ENCODE measurements at regions not wholly inside any gene's neighbourhood (a gene's known extent, or its start where the extent isn't known, plus 50 kb on each side); places are given as distances from the start of the nearest gene placed in this dataset.

DNA sequence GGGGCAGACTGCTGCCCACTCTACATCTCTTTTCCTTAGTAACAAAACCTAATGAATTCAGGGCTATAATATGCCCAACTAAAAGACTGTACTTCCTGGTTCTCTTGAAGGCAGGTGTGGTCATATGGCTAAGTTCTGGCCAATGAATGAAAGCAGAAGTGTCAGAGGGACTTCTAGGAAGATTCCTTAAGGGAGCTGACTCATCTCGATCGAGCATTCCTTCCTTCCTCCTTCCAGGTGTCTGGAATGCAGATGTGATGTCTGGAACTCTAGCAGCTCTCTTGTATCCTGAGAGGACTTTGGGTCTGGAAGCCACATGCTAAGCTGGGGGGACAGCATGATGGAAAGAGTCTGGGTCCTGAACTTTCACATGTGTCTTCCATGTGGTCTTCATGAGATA, 116.2 kb upstream of the STX18 start:
- dilution Hi-C loops (cut with MboI; ENCODE audit: extremely low pct_ligation_motif_present, low sequenced_read_pairs): no loop called here
- peaks cover 12% of the 10 kb centered on the region for H3K4me1 ChIP-seq (ENCODE audit: control insufficient read depth, extremely low read depth, insufficient read depth, low read length)
- H3K27ac ChIP-seq (ENCODE audit: control insufficient read depth, insufficient read depth, low read length): no peak overlapping the region
- no peaks in the 10 kb centered on the region for H3K27me3 ChIP-seq (ENCODE audit: control insufficient read depth, extremely low read depth, insufficient read depth, low read length)
- FAIRE-seq (no peak), DNase-seq (ENCODE audit: low read depth, low spot score) (no peak)
- H3K4me2 ChIP-seq (ENCODE audit: control insufficient read depth, extremely low read depth, insufficient read depth, low read depth, low read length): no peak overlapping the region
- no peaks in the 10 kb centered on the region for H3K79me2 ChIP-seq (ENCODE audit: control insufficient read depth, insufficient read depth, low read length)
- no peak overlapping the region for H3K4me3 ChIP-seq (ENCODE audit: control insufficient read depth in 2 of 3, extremely low read depth in 1 of 3, insufficient read depth in 2 of 3, low read depth in 1 of 3, low read length in 3 of 3)
- H4K20me1 ChIP-seq (ENCODE audit: control insufficient read depth, extremely low read depth, insufficient read depth, low read length): no peaks in the 10 kb centered on the region
- H3K9me1 ChIP-seq (ENCODE audit: control insufficient read depth, extremely low read depth, insufficient read depth, low read length): no peaks in the 10 kb centered on the region
- no peak overlapping the region for H2AFZ ChIP-seq (ENCODE audit: control insufficient read depth, low read length)
- H3K9me3 ChIP-seq (ENCODE audit: control insufficient read depth, low read depth, low read length): no peaks in the 10 kb centered on the region
- TF ChIP-seq EZH2 (IDR thresholded peaks at IDR 0.05; ENCODE audit: low read length): no peak
- TF ChIP-seq, protein P1, sequence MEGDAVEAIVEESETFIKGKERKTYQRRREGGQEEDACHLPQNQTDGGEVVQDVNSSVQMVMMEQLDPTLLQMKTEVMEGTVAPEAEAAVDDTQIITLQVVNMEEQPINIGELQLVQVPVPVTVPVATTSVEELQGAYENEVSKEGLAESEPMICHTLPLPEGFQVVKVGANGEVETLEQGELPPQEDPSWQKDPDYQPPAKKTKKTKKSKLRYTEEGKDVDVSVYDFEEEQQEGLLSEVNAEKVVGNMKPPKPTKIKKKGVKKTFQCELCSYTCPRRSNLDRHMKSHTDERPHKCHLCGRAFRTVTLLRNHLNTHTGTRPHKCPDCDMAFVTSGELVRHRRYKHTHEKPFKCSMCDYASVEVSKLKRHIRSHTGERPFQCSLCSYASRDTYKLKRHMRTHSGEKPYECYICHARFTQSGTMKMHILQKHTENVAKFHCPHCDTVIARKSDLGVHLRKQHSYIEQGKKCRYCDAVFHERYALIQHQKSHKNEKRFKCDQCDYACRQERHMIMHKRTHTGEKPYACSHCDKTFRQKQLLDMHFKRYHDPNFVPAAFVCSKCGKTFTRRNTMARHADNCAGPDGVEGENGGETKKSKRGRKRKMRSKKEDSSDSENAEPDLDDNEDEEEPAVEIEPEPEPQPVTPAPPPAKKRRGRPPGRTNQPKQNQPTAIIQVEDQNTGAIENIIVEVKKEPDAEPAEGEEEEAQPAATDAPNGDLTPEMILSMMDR (optimal IDR thresholded peaks at IDR 0.05 in 1 of 3, IDR thresholded peaks at IDR 0.05 in 1 of 3, conservative IDR thresholded peaks at IDR 0.05 in 1 of 3; ENCODE audit: extremely low read depth in 1 of 3, insufficient read depth in 2 of 3, low read length in 3 of 3): no peak
- no peaks in the 10 kb centered on the region for H3K36me3 ChIP-seq (ENCODE audit: control insufficient read depth in 2 of 2, extremely low read depth in 1 of 2, insufficient read depth in 2 of 2, low read length in 2 of 2)
- H3K9ac ChIP-seq (ENCODE audit: control insufficient read depth, extremely low read depth, insufficient read depth, low read length): no peak overlapping the region

DNA sequence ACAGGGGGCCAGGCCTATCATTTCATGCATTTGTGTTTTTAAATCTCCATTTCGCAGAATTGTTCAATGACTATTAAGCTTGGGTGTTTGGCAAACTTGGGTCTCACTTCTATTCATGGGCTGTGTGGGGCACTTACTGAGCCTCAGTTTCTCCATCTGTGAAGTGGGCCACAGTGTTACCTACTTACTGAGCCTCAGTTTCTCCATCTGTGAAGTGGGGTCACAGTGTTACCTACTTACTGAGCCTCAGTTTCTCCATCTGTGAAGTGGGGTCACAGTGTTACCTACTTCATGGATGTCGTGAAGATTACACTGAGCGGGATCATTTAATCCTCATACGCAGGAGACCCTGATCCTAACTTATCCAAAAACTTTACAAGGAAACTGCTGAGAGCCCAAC, 115.1 kb upstream of the STX18 start:
- dilution Hi-C loops (cut with MboI; ENCODE audit: extremely low pct_ligation_motif_present, low sequenced_read_pairs): no loop called here
- H3K4me2 ChIP-seq (ENCODE audit: control insufficient read depth, extremely low read depth, insufficient read depth, low read depth, low read length): no peak overlapping the region
- no peak for FAIRE-seq

More for the DNA sequence above, 115.1 kb upstream of the STX18 start:
- Histone ChIP-seq H3K27me3 (ENCODE audit: control insufficient read depth, extremely low read depth, insufficient read depth, low read length) (no peaks in the 10 kb centered on the region), H3K79me2 (ENCODE audit: control insufficient read depth, insufficient read depth, low read length) (no peaks in the 10 kb centered on the region), H3K9ac (ENCODE audit: control insufficient read depth, extremely low read depth, insufficient read depth, low read length) (no peak overlapping the region), H3K4me1 (ENCODE audit: control insufficient read depth, extremely low read depth, insufficient read depth, low read length) (peaks cover 12% of the 10 kb centered on the region), H3K36me3 (ENCODE audit: control insufficient read depth in 2 of 2, extremely low read depth in 1 of 2, insufficient read depth in 2 of 2, low read length in 2 of 2) (no peaks in the 10 kb centered on the region), H2AFZ (ENCODE audit: control insufficient read depth, low read length) (no peak overlapping the region), H3K9me3 (ENCODE audit: control insufficient read depth, low read depth, low read length) (no peaks in the 10 kb centered on the region), H4K20me1 (ENCODE audit: control insufficient read depth, extremely low read depth, insufficient read depth, low read length) (no peaks in the 10 kb centered on the region), H3K9me1 (ENCODE audit: control insufficient read depth, extremely low read depth, insufficient read depth, low read length) (no peaks in the 10 kb centered on the region), H3K4me3 (ENCODE audit: control insufficient read depth in 2 of 3, extremely low read depth in 1 of 3, insufficient read depth in 2 of 3, low read depth in 1 of 3, low read length in 3 of 3) (no peak overlapping the region), H3K27ac (ENCODE audit: control insufficient read depth, insufficient read depth, low read length) (no peak overlapping the region)
- DNase-seq (ENCODE audit: low read depth, low spot score): no peak
- TF ChIP-seq, protein P1 (optimal IDR thresholded peaks at IDR 0.05 in 1 of 3, IDR thresholded peaks at IDR 0.05 in 1 of 3, conservative IDR thresholded peaks at IDR 0.05 in 1 of 3; ENCODE audit: extremely low read depth in 1 of 3, insufficient read depth in 2 of 3, low read length in 3 of 3): no peak
- no peak for TF ChIP-seq EZH2 (IDR thresholded peaks at IDR 0.05; ENCODE audit: low read length)
